Frontal cortex (tissue), 3 donors: ENCODE measurements at regions not wholly inside any gene's neighbourhood (a gene's known extent, or its start where the extent isn't known, plus 50 kb on each side); places are given as distances from the start of the nearest gene placed in this dataset.

Source experiments
- DNase-seq, 2 donors: peaks; one replicate each; pipeline ENCODE4 v3.0.0; 2012; ENCODE audit warnings: low spot score in 2 of 2
- FAIRE-seq: peaks from 2 replicates; lab custom pipeline; 2012; peaks lifted over from hg19 to GRCh38; lab: Jason Lieb, UNC
- donor health status: control.
- donor health status: control.
- donor health status: control.

DNA sequence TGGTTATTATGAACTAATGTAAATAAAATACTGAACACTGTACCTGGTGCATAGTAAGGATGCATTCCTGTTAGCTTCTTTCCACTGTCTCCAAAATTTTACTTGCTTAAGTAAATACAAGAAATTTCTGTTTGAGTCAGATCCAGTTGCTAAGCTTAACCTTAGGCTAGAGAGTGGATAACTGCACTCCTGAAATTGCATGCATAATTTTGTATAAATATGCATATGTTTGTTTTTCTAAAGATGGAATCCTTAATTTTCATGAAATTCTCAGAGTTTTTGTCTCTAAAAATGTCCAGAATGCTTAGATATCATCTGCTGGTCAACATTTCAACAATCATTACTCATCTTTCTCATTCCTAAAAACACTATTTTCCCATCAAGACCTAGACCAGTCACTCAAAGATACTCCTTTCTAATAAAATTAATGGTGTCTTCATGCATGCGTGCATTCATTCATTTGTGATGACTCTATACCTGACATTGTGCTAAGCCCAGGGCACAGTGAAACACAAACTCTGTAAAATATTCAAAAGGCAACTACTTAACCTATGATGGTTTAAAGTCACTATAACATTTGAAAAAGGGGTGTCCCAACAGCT is 284.8 kb downstream of the SEC61B start:
- DNase-seq (no peak), FAIRE-seq (no peak)

- no peak for DNase-seq
- no peak for FAIRE-seq
Observed at GRCh38 chr9:99509065-99509745, 287.1 kb downstream of the SEC61B start.

DNA sequence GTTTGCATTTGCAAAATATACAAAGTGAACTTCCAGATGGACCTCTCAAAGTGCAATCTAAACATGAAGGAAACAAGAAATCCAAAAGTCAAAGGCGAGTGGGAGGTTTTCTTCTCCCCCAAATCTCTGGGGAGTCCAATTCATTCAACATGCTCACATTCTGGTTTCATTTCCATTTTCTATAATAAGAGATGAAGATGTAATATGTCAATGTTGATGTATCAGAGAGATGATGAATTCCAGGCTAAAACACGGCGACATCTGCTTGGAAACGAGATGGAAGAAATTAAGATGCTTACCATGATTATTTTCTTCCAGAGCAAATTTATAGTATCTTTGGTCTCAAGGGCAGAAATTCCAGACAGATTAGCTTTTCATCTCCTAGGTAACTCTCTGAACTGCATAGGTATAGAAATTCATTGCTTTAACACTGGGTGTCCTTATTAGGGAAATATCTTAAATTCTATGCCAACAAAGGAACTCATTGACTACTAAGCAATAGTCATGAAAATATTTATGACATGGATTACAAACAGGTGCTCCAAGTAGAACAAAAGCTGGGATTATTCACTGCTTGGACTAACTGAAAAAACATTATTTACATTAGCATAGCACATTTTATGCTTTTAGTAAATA is 287.9 kb downstream of the SEC61B start:
- DNase-seq (no peak), FAIRE-seq (no peak)

DNA sequence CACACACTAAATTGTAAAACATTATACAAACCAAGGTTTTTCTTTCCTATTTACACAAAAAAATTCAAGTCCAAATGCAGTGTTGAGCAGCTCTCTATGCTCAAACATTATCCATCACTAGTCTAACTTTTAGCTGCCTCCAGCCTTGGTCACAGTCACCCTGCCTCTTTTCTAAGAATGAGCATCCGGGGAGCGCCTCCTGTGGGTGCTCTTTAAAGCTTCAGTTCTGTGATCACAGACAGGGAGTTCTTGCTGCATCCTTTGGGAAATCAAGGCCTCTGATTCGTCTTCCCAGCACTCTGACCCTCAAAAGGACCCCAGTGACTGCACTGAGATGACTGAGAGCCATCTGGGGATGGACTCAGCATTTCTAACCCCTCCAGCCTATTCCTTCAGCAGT is 289.6 kb downstream of the SEC61B start:
- FAIRE-seq (no peak), DNase-seq (no peak)

- FAIRE-seq (no peak), DNase-seq (no peak)
Observed at GRCh38 chr9:99513441-99514112, 291.5 kb downstream of the SEC61B start.

DNA sequence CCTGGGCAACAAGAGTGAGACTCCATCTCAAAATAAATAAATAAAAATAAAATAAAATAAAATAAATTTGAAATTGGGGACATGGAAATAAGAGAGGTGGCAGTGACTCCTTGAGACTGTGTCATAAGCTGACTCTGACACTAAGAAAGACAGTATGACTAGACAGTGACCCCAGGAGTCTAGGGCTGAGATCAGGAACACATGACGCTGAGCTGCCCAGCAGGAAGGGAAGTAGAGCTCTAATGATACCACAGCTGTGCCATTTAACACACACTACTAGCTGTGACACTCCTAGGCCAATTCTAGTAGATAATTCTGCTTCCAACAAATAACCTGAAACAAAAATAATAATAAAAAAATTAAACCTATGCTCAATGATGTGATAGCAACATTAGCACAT is 293.0 kb downstream of the SEC61B start:
- no peak for FAIRE-seq
- DNase-seq = no peak

GRCh38 chr9:99515895-99516656 is 294.0 kb downstream of the SEC61B start:
- DNase-seq (no peak), FAIRE-seq (no peak)

GRCh38 chr9:99516657-99517049 is 294.6 kb downstream of the SEC61B start:
- no peak for FAIRE-seq
- DNase-seq = no peak

DNA sequence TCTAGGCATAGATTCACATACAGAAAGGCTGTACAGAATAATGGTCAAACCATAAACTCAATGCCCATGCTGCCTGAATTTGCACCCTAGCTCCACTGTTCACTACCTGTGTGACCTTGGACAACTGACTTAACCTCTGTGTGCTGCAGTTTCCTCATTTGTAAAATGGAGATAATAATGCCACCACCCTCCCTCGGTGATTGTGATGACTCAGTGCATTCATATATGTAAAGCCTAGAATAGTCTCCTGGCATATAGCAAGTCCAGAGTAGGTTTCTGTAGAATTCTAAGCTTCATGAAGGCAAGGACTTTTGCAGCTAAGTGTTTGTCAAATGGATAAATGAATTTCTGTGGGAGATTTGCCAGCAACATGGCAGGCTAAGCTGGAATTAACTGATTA is 297.8 kb upstream of the NR4A3 start:
- DNase-seq = no peak
- no peak for FAIRE-seq

DNA sequence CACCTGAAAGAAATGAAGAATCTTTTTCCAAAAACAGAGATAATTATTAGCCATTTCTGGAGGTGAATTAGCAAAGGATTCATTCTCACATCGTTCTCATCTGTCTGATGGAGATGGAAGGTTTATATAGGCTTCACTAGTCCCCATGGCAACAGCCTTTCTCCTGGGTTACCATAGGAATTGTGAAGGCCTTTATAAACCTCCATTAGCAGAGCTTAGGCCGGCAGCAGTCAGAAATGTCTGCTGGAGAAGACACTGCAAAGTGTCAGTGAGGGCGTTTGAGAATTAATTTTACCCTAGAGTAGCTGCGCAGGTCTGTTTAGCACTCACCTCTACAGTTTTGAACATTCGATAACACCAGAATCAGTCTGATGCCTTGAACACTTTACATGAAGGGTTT is 290.4 kb upstream of the NR4A3 start:
- FAIRE-seq = no peak
- DNase-seq = no peak

GRCh38 chr9:99533421-99533820 is 288.3 kb upstream of the NR4A3 start:
- FAIRE-seq (no peak), DNase-seq (no peak)

- no peak for DNase-seq
- no peak for FAIRE-seq
Observed at GRCh38 chr9:99537996-99538395, 283.7 kb upstream of the NR4A3 start.

DNA sequence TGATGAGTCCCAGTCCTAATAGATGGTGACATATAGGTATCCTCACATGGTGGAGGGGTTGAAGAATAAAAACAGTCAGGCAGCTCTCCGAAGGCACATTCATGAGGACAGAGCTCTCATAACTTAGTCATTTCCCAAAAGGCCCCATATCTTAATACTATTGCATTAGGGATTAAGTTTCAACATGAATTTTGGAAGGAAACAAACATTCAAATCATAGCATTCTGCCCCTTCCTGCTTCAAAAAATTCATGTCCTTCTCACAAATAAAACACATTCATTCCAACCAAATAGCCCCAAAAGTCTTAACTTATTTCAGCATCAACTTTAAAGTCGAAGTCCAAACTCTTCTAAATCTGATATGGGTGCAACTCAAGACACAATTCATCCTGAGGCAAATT is 277.2 kb upstream of the NR4A3 start:
- DNase-seq (no peak), FAIRE-seq (no peak)

DNA sequence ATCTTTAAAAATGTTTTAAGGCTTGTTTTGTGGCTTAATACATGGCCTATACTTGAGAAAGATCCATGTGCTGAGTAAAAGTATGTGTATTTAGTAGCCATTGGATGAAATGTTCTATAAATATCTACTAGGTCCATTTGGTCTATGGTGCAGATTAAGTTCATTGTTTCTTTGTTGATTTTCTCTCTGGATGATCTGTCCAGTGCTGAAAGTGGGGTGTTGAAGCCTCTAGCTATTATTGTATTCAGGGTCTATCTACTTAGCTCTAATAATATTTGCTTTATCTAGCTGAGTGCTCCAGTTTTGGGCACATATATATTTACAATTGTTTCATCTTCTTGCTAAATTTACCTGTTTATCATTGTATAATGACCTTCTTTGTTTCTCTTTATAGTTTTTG is 272.2 kb upstream of the NR4A3 start:
- no peak for FAIRE-seq
- no peak for DNase-seq

DNA sequence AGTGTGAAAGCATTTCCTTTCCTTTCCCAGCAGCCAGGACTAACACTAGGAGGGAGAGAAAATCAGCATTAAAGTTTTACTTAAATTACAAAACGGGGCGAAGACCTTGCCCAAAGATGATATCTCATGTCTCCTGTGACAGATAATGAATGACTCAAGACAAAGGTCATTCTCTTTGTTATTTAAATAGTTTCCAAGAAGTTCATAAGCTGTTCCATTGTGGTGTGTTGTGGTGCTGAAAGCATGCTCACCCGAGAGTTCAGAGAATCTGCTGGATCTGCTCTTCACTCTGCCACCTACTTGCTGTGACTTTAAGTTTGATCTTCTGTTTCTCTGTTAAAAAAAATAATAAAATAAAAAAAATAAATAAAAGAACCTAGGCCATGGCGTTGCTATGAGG is 265.9 kb upstream of the NR4A3 start:
- no peak for FAIRE-seq

DNA sequence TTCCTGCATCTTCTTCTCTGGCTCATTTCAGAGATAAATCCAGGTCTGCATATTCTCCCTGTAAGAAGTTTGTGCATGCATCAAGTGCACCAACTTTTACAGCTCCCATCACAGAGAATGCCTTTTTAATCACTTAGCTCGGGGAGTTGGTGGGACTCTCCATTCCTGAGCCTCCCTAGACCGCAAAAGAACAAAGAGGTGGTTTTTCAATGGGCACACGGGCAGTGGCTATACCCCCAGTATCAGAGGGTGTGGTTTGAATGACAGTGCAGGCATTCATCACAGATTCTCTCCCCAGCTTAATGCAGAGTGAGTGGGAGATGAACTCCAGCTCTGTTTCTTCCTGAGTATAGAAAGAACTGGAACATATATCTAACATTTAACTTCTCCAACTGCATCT is 264.7 kb upstream of the NR4A3 start:
- DNase-seq (no peak), FAIRE-seq (no peak)

More for the DNA sequence above, 265.9 kb upstream of the NR4A3 start:
- no peak for DNase-seq

DNA sequence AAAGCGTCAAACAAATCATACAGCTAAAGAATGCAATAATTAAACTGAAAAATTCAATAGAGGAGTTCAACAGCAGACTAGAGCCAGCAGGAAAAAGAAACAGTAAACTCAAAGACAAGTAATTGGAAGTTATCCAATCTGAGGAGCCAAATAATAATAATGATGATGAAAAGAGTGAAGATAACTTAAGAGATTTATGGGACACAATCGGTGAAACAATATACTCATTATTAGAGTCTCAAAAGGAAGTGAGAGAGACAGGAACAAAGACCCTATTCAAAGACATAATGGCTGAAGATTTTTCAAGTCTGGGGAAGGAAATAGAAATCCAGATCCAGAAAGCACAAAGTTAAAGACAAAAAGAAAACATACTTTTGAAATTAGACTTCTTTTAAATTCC is 263.9 kb upstream of the NR4A3 start:
- no peak for DNase-seq
- FAIRE-seq = no peak

- FAIRE-seq = no peak
Observed at GRCh38 chr9:99559776-99560175, 261.9 kb upstream of the NR4A3 start.

GRCh38 chr9:99560561-99560960 is 261.1 kb upstream of the NR4A3 start:
- DNase-seq (no peak), FAIRE-seq (no peak)

More at GRCh38 chr9:99559776-99560175, 261.9 kb upstream of the NR4A3 start:
- DNase-seq = no peak

GRCh38 chr9:99561509-99561917 is 260.2 kb upstream of the NR4A3 start:
- DNase-seq (no peak), FAIRE-seq (no peak)
